SH-SY5Y (cell line): ENCODE measurements at regions not wholly inside any gene's neighbourhood (a gene's known extent, or its start where the extent isn't known, plus 50 kb on each side); places are given as distances from the start of the nearest gene placed in this dataset.

Experiments used
- GATA2 ChIP-seq: IDR thresholded peaks from 2 replicates; pipeline ENCODE4 v1.6.1; 2011; ENCODE audit warnings: mild to moderate bottlenecking, low read depth, low read length
- GATA3 ChIP-seq: IDR thresholded peaks from 2 replicates; pipeline ENCODE4 v1.6.1; 2011; ENCODE audit warnings: low read depth, mild to moderate bottlenecking, low read length, moderate library complexity

DNA sequence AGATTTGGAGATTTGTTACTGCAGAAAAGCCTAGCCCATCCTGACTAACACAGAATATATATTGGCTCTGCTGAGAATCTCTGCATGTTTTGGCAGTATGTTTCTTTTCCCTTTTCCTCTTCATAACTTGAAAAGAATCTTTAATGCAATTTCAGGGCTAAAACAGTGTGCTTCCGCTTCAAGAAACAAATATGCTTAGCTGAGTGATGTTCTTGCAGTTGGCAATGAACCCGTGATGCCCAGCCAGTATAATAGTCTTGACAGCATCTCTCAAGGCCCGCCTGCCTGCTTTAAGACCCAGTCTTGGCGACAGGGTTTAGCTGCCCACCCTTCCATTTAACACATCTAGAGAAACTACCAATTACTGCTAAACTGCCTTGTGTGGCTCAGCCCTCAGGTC lies 184.5 kb downstream of the INO80D start:
- TF ChIP-seq GATA2, result no peak
- no peak for TF ChIP-seq GATA3
